ENCODE measurements at regions not wholly inside any gene's neighbourhood (a gene's known extent, or its start where the extent isn't known, plus 50 kb on each side); places are given as distances from the start of the nearest gene placed in this dataset.

DNA sequence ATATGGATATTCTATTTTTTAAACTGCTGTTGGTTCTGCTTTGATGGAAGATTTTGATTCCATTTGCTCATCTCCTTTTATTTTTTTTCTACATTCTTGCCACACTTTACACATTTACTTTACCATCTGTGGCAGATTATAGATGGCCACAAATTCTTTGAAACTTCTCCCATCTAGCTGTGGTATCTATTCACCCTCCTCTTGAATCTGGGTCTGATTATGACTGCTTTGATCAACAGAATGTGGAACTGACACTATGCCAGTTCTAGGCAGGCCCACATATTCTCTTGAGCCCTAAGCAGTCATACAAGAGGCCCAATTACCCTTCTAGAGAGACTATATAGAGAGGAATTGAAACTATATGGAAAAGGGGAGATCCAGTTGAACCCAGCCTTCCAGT is 439.0 kb upstream of the PTGER4 start:
- TF ChIP-seq, protein P1, sequence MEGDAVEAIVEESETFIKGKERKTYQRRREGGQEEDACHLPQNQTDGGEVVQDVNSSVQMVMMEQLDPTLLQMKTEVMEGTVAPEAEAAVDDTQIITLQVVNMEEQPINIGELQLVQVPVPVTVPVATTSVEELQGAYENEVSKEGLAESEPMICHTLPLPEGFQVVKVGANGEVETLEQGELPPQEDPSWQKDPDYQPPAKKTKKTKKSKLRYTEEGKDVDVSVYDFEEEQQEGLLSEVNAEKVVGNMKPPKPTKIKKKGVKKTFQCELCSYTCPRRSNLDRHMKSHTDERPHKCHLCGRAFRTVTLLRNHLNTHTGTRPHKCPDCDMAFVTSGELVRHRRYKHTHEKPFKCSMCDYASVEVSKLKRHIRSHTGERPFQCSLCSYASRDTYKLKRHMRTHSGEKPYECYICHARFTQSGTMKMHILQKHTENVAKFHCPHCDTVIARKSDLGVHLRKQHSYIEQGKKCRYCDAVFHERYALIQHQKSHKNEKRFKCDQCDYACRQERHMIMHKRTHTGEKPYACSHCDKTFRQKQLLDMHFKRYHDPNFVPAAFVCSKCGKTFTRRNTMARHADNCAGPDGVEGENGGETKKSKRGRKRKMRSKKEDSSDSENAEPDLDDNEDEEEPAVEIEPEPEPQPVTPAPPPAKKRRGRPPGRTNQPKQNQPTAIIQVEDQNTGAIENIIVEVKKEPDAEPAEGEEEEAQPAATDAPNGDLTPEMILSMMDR (IDR thresholded peaks at IDR 0.05; ENCODE audit: low read depth, low read length), result no peak
- TF ChIP-seq EZH2phosphoT487 (IDR thresholded peaks at IDR 0.05; ENCODE audit: low read depth), result no peak

Measured in OCI-LY3 (cell line).